IMR-90 (cell line): ENCODE measurements at regions not wholly inside any gene's neighbourhood (a gene's known extent, or its start where the extent isn't known, plus 50 kb on each side); places are given as distances from the start of the nearest gene placed in this dataset.

ENCODE experiments used
- ATAC-seq: fragments of 200-7000 bp; cut with Tn5 transposase; 2 replicates; pipeline ENCODE4 v1.9.1; 2020; ENCODE audit warnings: low read depth, mild to moderate bottlenecking, moderate library complexity
- BruUV-seq: library from RNA; stranded (reverse); fragments of 400-500 nt; replicated peaks from 2 replicates; lab custom pipeline; 2021; lab: Mats Ljungman, UMichigan
- CTCF ChIA-PET: fragments of 300-600 bp; formaldehyde crosslinking; extraction: SDS; loops from one replicate; lab custom pipeline; 2021; ENCODE audit warnings: antibody characterized with exemption; lab: Yijun Ruan, JAX
- POLR2A ChIA-PET: fragments of 300-600 bp; sonication (Branson Sonifier 250); formaldehyde crosslinking; loops from one replicate; lab custom pipeline; 2022; ENCODE audit warnings: antibody characterized with exemption; ENCODE audit not compliant: unreplicated experiment; lab: Charles Lee
- DNase-seq: peaks from one replicate; pipeline ENCODE4 v3.0.0; 2013
- H2AFZ ChIP-seq: replicated peaks from 2 replicates; pipeline ENCODE3; 2013; ENCODE audit warnings: low read length, mild to moderate bottlenecking; ENCODE audit not compliant: poor library complexity
- H2AK5ac ChIP-seq: 2 replicates; pipeline ENCODE4 v1.6.1; 2013; ENCODE audit warnings: low read depth, low read length, inconsistent platforms
- H2AK9ac ChIP-seq: replicated peaks from 2 replicates; pipeline ENCODE3; 2013; ENCODE audit warnings: mild to moderate bottlenecking, low read depth, low read length, moderate library complexity; ENCODE audit not compliant: poor library complexity
- H2BK120ac ChIP-seq: 2 replicates; pipeline ENCODE4 v1.6.1; 2013; ENCODE audit warnings: low read depth, low read length, inconsistent platforms
- H2BK15ac ChIP-seq: 3 replicates; pipeline ENCODE4 v1.6.1; 2013; ENCODE audit warnings: low read depth, low read length, inconsistent platforms
- H2BK20ac ChIP-seq: 2 replicates; pipeline ENCODE4 v1.6.1; 2013; ENCODE audit warnings: low read depth, mild to moderate bottlenecking, inconsistent platforms, low read length, moderate library complexity
- H2BK5ac ChIP-seq: 2 replicates; pipeline ENCODE4 v1.6.1; 2013; ENCODE audit warnings: mild to moderate bottlenecking, low read depth, low read length, inconsistent platforms; ENCODE audit not compliant: poor library complexity, severe bottlenecking
- H3K14ac ChIP-seq: replicated peaks from 2 replicates; pipeline ENCODE4 v1.6.1; 2013; ENCODE audit warnings: low read depth, low read length, inconsistent platforms
- H3K18ac ChIP-seq: 2 replicates; pipeline ENCODE4 v1.6.1; 2013; ENCODE audit warnings: low read depth, low read length, control low read depth
- H3K23ac ChIP-seq: 2 replicates; pipeline ENCODE4 v1.6.1; 2013; ENCODE audit warnings: low read depth, low read length, inconsistent platforms
- H3K27ac ChIP-seq: 2 replicates; pipeline ENCODE4 v1.5.1; 2013; ENCODE audit warnings: mild to moderate bottlenecking, control low read depth, low read length; ENCODE audit not compliant: insufficient read depth
- H3K27me3 ChIP-seq: 2 replicates; pipeline ENCODE4 v1.6.1; 2013; ENCODE audit warnings: low read length; ENCODE audit not compliant: control insufficient read depth, insufficient read depth
- H3K36me3 ChIP-seq: 2 replicates; pipeline ENCODE4 v1.6.1; 2013; ENCODE audit warnings: low read length, mixed read lengths; ENCODE audit not compliant: control insufficient read depth, insufficient read depth
- H3K4ac ChIP-seq: 2 replicates; pipeline ENCODE4 v1.6.1; 2013; ENCODE audit warnings: low read depth, low read length, inconsistent platforms
- H3K4me1 ChIP-seq: 2 replicates; pipeline ENCODE4 v1.6.1; 2013; ENCODE audit warnings: low read length, mixed read lengths; ENCODE audit not compliant: control insufficient read depth, insufficient read depth
- H3K4me2 ChIP-seq: 2 replicates; pipeline ENCODE4 v1.6.1; 2013; ENCODE audit warnings: low read depth, mild to moderate bottlenecking, control low read depth, low read length, moderate library complexity
- H3K4me3 ChIP-seq: 2 replicates; pipeline ENCODE4 v1.5.1; 2013; ENCODE audit warnings: low read depth, mild to moderate bottlenecking, control low read depth, low read length, moderate library complexity; ENCODE audit not compliant: insufficient read depth
- H3K56ac ChIP-seq: 2 replicates; pipeline ENCODE4 v1.6.1; 2013; ENCODE audit warnings: low read length, inconsistent platforms; ENCODE audit not compliant: insufficient read depth; ENCODE audit errors: extremely low read depth
- H3K79me1 ChIP-seq, 2 experiments: 2 replicates each; pipeline ENCODE4 v1.6.1; 2013; ENCODE audit warnings: low read length in 2 of 2, inconsistent platforms in 1 of 2, low read depth in 1 of 2
- H3K9ac ChIP-seq: 2 replicates; pipeline ENCODE4 v1.6.1; 2013; ENCODE audit warnings: low read depth, low read length, control low read depth
- H3K9me1 ChIP-seq: 2 replicates; pipeline ENCODE4 v1.6.1; 2013; ENCODE audit warnings: low read length, inconsistent platforms; ENCODE audit not compliant: insufficient read depth
- H3K9me3 ChIP-seq: 2 replicates; pipeline ENCODE4 v1.6.1; 2013; ENCODE audit warnings: low read length; ENCODE audit not compliant: control insufficient read depth, insufficient read depth
- H4K20me1 ChIP-seq: 2 replicates; pipeline ENCODE4 v1.6.1; 2013; ENCODE audit warnings: low read length, inconsistent platforms; ENCODE audit not compliant: insufficient read depth
- H4K5ac ChIP-seq: 2 replicates; pipeline ENCODE4 v1.6.1; 2013; ENCODE audit warnings: mild to moderate bottlenecking, low read depth, low read length, control low read depth
- H4K8ac ChIP-seq, 2 experiments: 2 replicates each; pipeline ENCODE4 v1.6.1; 2013; ENCODE audit warnings: low read depth in 2 of 2, low read length in 2 of 2, control low read depth in 1 of 2, inconsistent platforms in 1 of 2
- H4K91ac ChIP-seq: 2 replicates; pipeline ENCODE4 v1.6.1; 2013; ENCODE audit warnings: low read depth, low read length, inconsistent platforms; ENCODE audit not compliant: insufficient read depth
- BHLHE40 ChIP-seq: fragments of 150-350 bp; IDR thresholded peaks from 2 replicates; pipeline ENCODE4 v1.6.1; 2016; ENCODE audit warnings: mild to moderate bottlenecking, low read depth, low read length
- CEBPB ChIP-seq: IDR thresholded peaks from 2 replicates; pipeline ENCODE4 v1.6.1; 2012; ENCODE audit warnings: low read depth, low read length, improper control_type of control experiment
- CHD1 ChIP-seq: IDR thresholded peaks from 2 replicates; pipeline ENCODE4 v1.6.1; 2012; ENCODE audit warnings: low read depth, low read length, improper control_type of control experiment
- CTCF ChIP-seq: conservative IDR thresholded peaks from 2 replicates; pipeline ENCODE4 v1.5.1; 2012; ENCODE audit warnings: mild to moderate bottlenecking, low read depth, low read length, improper control_type of control experiment
- MAFK ChIP-seq: IDR thresholded peaks from 2 replicates; pipeline ENCODE4 v1.6.1; 2012; ENCODE audit warnings: low read depth, low read length, improper control_type of control experiment
- MAZ ChIP-seq: IDR thresholded peaks from 2 replicates; pipeline ENCODE4 v1.6.1; 2012; ENCODE audit warnings: low read depth, mild to moderate bottlenecking, low read length, improper control_type of control experiment, moderate library complexity, borderline replicate concordance
- NFE2L2 ChIP-seq: fragments of 150-350 bp; IDR thresholded peaks from 2 replicates; pipeline ENCODE4 v1.6.1; 2016; ENCODE audit warnings: low read depth, mild to moderate bottlenecking, low read length
- POLR2A ChIP-seq: IDR thresholded peaks from 2 replicates; pipeline ENCODE4 v1.6.1; 2012; ENCODE audit warnings: mild to moderate bottlenecking, low read depth, low read length
- RAD21 ChIP-seq: IDR thresholded peaks from 2 replicates; pipeline ENCODE4 v1.6.1; 2012; ENCODE audit warnings: low read length, improper control_type of control experiment
- RCOR1 ChIP-seq: IDR thresholded peaks from 2 replicates; pipeline ENCODE4 v1.6.1; 2012; ENCODE audit warnings: mild to moderate bottlenecking, low read length, improper control_type of control experiment; ENCODE audit not compliant: insufficient replicate concordance
- RFX5 ChIP-seq: IDR thresholded peaks from 2 replicates; pipeline ENCODE4 v1.8.0; 2012; ENCODE audit warnings: low read depth, mild to moderate bottlenecking, low read length, moderate library complexity
- SMC3 ChIP-seq: fragments of 150-350 bp; IDR thresholded peaks from 2 replicates; pipeline ENCODE4 v1.6.1; 2016; ENCODE audit warnings: low read depth, mild to moderate bottlenecking, antibody characterized with exemption, low read length, moderate library complexity
- WGBS, 2 experiments: methylation state at CpG; one replicate each; pipeline versions ENCODE4 v1.1.5 to v1.1.7; 2013; ENCODE audit warnings: missing lambda C conversion rate in 2 of 2; ENCODE audit not compliant: insufficient read length in 1 of 2; ENCODE audit errors: extremely low coverage in 2 of 2; 5-methylcytosine and 5-hydroxymethylcytosine counted together
- dilution Hi-C: fragments of 300-500 bp; cut with HindIII; formaldehyde crosslinking; loops from one replicate; pipeline ENCODE4 v1.14.3; 2018; ENCODE audit warnings: low sequenced_read_pairs; ENCODE audit not compliant: unreplicated experiment
- in situ Hi-C: fragments of 300-500 bp; cut with MboI; formaldehyde crosslinking; loops from 3 replicates; pipeline ENCODE4 v1.14.3; 2019; ENCODE audit warnings: low sequenced_read_pairs, inconsistent platforms, mixed read lengths
- intact Hi-C: fragments of 100-400 bp; cut with micrococcal nuclease; formaldehyde crosslinking; loops from 2 replicates; pipeline ENCODE4 v1.10.0; 2022
- TF ChIP-seq, protein P1 (sequence below): fragments of 150-350 bp; IDR thresholded peaks from 2 replicates; pipeline ENCODE4 v1.6.1; 2016; ENCODE audit warnings: low read depth, mild to moderate bottlenecking, low read length, moderate library complexity, borderline replicate concordance

DNA sequence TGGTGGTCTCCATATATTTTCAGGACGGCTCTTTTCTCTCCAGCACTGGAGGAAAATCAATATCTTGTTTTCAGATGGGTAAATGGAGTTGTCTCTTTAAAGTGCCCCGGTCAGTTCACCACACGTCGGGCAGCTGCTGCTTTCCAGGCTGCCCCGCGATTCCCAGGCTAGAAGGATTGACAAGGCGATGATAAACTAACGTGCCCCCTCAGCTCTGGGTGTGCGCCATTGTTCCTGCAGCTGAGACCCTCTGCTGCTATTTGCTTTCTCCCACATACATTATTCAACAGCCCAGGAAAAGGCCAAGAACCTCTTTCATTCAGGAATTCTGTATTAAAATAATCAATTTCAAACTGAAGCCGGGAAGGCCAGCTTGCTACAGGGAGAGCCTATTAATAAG, 254.5 kb downstream of the SOX3 start:
- no peaks in the 10 kb centered on the region for H3K36me3 ChIP-seq
- ATAC-seq (no peak), DNase-seq (no peak)
- no peak overlapping the region for H3K9ac ChIP-seq
- H3K9me1 ChIP-seq = no peaks in the 10 kb centered on the region
- H4K8ac ChIP-seq = no peak overlapping the region
- H4K91ac ChIP-seq = no peak overlapping the region
- ChIA-PET POLR2A (no interaction called here), CTCF (no interaction called here)
- dilution Hi-C loops = no loop called here
- no peaks in the 10 kb centered on the region for H3K9me3 ChIP-seq
- no peak overlapping the region for H3K14ac ChIP-seq
- no peak overlapping the region for H2AK9ac ChIP-seq
- H3K18ac ChIP-seq = no peak overlapping the region
- intact Hi-C loops = no loop called here
- no peak overlapping the region for H2BK15ac ChIP-seq
- H3K23ac ChIP-seq = no peak overlapping the region
- no CpG with 5 or more reads among the region's 10 CpGs for WGBS, 2 experiments
- H2AK5ac ChIP-seq = no peak overlapping the region
- H3K4me1 ChIP-seq = no peaks in the 10 kb centered on the region
- BruUV-seq = no TSS peak
- H4K20me1 ChIP-seq = no peaks in the 10 kb centered on the region
- H2BK5ac ChIP-seq = no peak overlapping the region
- H4K5ac ChIP-seq = no peak overlapping the region
- H2AFZ ChIP-seq = no peak overlapping the region
- H3K79me1 ChIP-seq = no peaks in the 10 kb centered on the region
- TF ChIP-seq CEBPB (no peak), CHD1 (no peak), NFE2L2 (no peak), MAZ (no peak), MAFK (no peak), POLR2A (no peak), SMC3 (no peak), CTCF (no peak), BHLHE40 (no peak), RCOR1 (no peak), RAD21 (no peak), RFX5 (no peak)
- TF ChIP-seq, protein P1, sequence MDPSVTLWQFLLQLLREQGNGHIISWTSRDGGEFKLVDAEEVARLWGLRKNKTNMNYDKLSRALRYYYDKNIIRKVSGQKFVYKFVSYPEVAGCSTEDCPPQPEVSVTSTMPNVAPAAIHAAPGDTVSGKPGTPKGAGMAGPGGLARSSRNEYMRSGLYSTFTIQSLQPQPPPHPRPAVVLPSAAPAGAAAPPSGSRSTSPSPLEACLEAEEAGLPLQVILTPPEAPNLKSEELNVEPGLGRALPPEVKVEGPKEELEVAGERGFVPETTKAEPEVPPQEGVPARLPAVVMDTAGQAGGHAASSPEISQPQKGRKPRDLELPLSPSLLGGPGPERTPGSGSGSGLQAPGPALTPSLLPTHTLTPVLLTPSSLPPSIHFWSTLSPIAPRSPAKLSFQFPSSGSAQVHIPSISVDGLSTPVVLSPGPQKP = no peak
- no peak overlapping the region for H2BK120ac ChIP-seq
- H3K56ac ChIP-seq = no peak overlapping the region
- H2BK20ac ChIP-seq = no peak overlapping the region
- H3K4ac ChIP-seq = no peak overlapping the region
- H3K4me2 ChIP-seq = no peak overlapping the region
- no peaks in the 10 kb centered on the region for H3K27me3 ChIP-seq
- H3K4me3 ChIP-seq = no peak overlapping the region
- in situ Hi-C loops = no loop called here
- H3K27ac ChIP-seq = no peak overlapping the region
